ENCODE measurements at regions not wholly inside any gene's neighbourhood (a gene's known extent, or its start where the extent isn't known, plus 50 kb on each side); places are given as distances from the start of the nearest gene placed in this dataset.
"Not testable (repeated sequence)": the region's sequence is repeated elsewhere in the genome, so short reads cannot be mapped to it uniquely, and the experiment has no call there.

DNA sequence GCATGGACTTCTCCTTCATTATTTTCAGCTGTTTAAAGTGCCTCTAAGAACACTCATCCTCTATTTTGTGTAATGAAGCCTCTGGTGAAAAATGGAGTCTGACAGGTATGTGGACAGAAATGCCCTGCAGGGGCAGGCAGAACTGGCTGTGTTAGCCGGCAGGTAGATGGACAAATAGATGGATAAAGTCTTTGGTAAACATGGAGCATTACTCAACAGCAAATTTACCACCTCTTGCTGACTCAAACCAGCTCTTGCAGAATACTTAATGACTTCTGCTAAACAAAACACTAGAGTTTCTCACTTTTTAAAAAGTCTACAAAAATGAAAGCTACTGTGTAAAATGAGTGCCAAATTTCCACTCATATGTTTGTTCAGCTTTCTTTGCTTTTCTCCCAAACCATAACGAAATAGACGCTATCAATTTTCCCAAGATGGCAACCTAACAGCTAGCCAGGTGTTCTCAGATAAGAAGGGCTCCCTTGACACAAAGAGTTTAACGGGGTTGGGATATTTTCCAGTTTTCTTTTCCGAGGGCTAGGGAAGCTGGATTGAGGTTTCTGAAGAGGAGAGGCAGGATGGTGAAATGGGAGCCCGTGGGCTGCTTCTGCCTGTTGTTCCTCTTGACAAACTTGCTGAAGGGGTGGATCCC, 71.9 kb upstream of the HABP2 start:
- Histone ChIP-seq H3K27me3 (ENCODE audit: control insufficient read depth, insufficient read depth, low read length) (no peaks in the 10 kb centered on the region), H3K36me3 (ENCODE audit: control insufficient read depth, insufficient read depth, low read length) (no peaks in the 10 kb centered on the region), H3K9ac (ENCODE audit: low read length) (no peak overlapping the region), H3K4me1 (ENCODE audit: control insufficient read depth, insufficient read depth, low read length) (no peaks in the 10 kb centered on the region), H3K9me3 (ENCODE audit: control insufficient read depth, insufficient read depth, low read depth, low read length) (peaks cover 44% of the 10 kb centered on the region), H3K4me3 (ENCODE audit: low read depth, low read length) (no peak overlapping the region), H3K27ac (ENCODE audit: low read depth, low read length) (no peak overlapping the region)

DNA sequence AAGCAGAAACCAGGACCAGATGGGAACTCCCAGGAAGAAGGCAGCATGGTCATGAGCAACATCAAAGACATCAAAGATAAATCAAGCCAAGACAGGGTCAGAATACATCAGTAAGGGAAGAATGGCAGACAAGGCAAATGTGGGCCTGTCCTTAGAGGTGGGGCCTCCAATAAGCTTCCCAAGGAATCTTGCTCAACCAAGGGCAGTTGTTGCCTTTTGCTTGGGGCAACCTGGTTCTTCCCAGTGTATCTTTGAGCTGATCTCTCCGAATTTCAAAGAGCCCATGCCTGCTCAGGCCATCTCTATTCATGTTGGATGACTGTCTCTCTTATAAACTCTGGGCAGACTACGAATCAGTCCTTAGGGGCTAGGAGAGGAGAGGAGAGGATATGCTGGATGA, 68.4 kb upstream of the HABP2 start:
- Histone ChIP-seq H3K4me3 (ENCODE audit: low read depth, low read length) (no peak overlapping the region), H3K27me3 (ENCODE audit: control insufficient read depth, insufficient read depth, low read length) (no peaks in the 10 kb centered on the region)

DNA sequence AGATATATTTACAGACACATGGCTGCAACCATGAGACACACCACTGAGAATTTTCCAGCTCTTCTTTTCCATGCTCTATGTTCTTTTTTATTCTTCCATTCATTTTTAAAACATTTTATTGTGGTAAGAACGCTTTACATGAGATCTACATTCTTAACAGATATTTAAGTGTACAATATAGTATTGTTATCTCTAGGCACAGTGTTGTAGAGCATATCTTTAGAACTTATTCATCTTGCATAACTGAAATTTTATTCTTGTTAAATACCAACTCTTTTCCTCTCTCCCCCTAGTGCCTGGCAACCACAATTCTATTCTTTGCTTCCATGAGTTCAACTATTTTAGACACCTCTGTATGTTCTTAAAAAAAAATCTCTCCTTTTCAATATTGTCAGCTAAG, 67.1 kb upstream of the HABP2 start:
- H3K27me3 ChIP-seq (ENCODE audit: control insufficient read depth, insufficient read depth, low read length): no peaks in the 10 kb centered on the region
- H3K9me3 ChIP-seq (ENCODE audit: control insufficient read depth, insufficient read depth, low read depth, low read length): peaks cover 17% of the 10 kb centered on the region
- no peak overlapping the region for H3K27ac ChIP-seq (ENCODE audit: low read depth, low read length)
- no peaks in the 10 kb centered on the region for H3K4me1 ChIP-seq (ENCODE audit: control insufficient read depth, insufficient read depth, low read length)
- H3K9ac ChIP-seq (ENCODE audit: low read length): no peak overlapping the region
- no peak overlapping the region for H3K4me3 ChIP-seq (ENCODE audit: low read depth, low read length)
- H3K36me3 ChIP-seq (ENCODE audit: control insufficient read depth, insufficient read depth, low read length): no peaks in the 10 kb centered on the region

More for the DNA sequence above, 68.4 kb upstream of the HABP2 start:
- H3K36me3 ChIP-seq (ENCODE audit: control insufficient read depth, insufficient read depth, low read length): no peaks in the 10 kb centered on the region
- no peak overlapping the region for H3K27ac ChIP-seq (ENCODE audit: low read depth, low read length)
- H3K9ac ChIP-seq (ENCODE audit: low read length): no peak overlapping the region
- no peaks in the 10 kb centered on the region for H3K4me1 ChIP-seq (ENCODE audit: control insufficient read depth, insufficient read depth, low read length)
- H3K9me3 ChIP-seq (ENCODE audit: control insufficient read depth, insufficient read depth, low read depth, low read length): peaks cover 29% of the 10 kb centered on the region

DNA sequence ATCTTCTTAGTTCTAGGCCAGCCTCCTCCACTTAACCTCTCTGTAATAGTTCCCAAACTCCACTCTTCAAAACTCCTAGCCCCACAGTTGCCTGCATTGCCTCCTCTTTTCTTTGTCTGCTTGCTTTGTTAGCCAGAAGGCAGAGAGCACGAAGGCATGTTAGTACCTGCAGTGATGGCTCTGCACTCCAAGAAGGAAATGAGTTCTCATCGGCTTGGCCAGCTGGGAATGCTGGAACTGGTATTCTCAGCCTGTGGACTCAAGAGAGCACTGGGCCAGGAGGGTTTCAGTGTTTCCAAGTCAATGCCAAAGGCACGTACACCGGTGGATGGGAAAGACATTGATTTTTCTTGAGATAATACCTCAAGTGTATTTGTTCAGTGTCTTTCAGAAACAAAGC, 66.3 kb upstream of the HABP2 start:
- Histone ChIP-seq H3K4me3 (ENCODE audit: low read depth, low read length) (no peak overlapping the region), H3K27me3 (ENCODE audit: control insufficient read depth, insufficient read depth, low read length) (peaks cover 4% of the 10 kb centered on the region; the same call in 1 of the 2 replicates), H3K9me3 (ENCODE audit: control insufficient read depth, insufficient read depth, low read depth, low read length) (peaks cover 9% of the 10 kb centered on the region; the same call in 1 of the 2 replicates), H3K9ac (ENCODE audit: low read length) (no peak overlapping the region), H3K36me3 (ENCODE audit: control insufficient read depth, insufficient read depth, low read length) (no peaks in the 10 kb centered on the region), H3K4me1 (ENCODE audit: control insufficient read depth, insufficient read depth, low read length) (no peaks in the 10 kb centered on the region), H3K27ac (ENCODE audit: low read depth, low read length) (no peak overlapping the region)

DNA sequence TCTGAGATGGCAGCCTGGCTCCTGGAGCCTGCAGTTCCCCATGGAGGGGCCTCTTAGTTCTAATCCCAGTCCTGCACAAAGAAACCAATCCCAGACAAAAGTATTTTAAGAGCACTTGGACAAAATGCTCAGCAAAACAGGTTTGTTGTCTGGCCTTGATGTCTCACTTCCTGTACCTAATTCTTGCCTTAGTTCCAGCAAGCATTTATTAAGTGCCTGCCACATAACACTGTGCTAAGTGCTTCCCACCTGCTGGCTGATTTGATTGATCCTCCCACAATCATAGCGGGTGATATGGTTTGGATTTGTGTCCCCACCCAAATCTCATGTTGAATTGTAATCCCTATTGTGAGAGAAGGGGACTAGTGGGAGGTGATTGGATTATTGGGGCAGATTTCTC, 65.7 kb upstream of the HABP2 start:
- Histone ChIP-seq H3K9ac (ENCODE audit: low read length) (no peak overlapping the region), H3K4me1 (ENCODE audit: control insufficient read depth, insufficient read depth, low read length) (no peaks in the 10 kb centered on the region), H3K9me3 (ENCODE audit: control insufficient read depth, insufficient read depth, low read depth, low read length) (0 out of 2 replicates have a peak, but pooled peaks cover 3% of the 10 kb centered on the region), H3K27ac (ENCODE audit: low read depth, low read length) (no peak overlapping the region), H3K4me3 (ENCODE audit: low read depth, low read length) (no peak overlapping the region), H3K36me3 (ENCODE audit: control insufficient read depth, insufficient read depth, low read length) (no peaks in the 10 kb centered on the region), H3K27me3 (ENCODE audit: control insufficient read depth, insufficient read depth, low read length) (peaks cover 8% of the 10 kb centered on the region; the same call in 1 of the 2 replicates)

DNA sequence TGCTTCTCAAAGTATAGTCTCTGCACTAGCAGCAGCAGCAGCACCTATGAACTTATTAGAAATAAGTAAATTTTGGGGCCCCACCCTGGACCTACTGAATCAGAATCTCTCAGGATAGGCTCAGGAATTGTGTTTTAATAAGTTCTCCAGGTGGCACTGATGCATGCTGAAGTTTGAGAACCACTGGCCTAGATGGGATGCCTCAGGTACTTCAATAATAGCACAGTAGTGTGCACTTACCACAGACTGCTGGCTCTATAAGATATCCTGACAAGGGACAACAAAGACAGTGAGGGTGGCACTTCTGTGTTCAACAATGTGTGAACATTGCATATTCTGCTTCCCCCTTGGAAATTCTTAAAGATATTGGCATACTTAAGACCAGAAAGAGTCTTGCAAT, 64.7 kb upstream of the HABP2 start:
- Histone ChIP-seq H3K27ac (ENCODE audit: low read depth, low read length) (no peak overlapping the region), H3K4me1 (ENCODE audit: control insufficient read depth, insufficient read depth, low read length) (no peaks in the 10 kb centered on the region), H3K4me3 (ENCODE audit: low read depth, low read length) (no peak overlapping the region), H3K27me3 (ENCODE audit: control insufficient read depth, insufficient read depth, low read length) (peaks cover 8% of the 10 kb centered on the region; the same call in 1 of the 2 replicates), H3K36me3 (ENCODE audit: control insufficient read depth, insufficient read depth, low read length) (no peaks in the 10 kb centered on the region), H3K9ac (ENCODE audit: low read length) (no peak overlapping the region), H3K9me3 (ENCODE audit: control insufficient read depth, insufficient read depth, low read depth, low read length) (0 out of 2 replicates have a peak, but pooled peaks cover 3% of the 10 kb centered on the region)

DNA sequence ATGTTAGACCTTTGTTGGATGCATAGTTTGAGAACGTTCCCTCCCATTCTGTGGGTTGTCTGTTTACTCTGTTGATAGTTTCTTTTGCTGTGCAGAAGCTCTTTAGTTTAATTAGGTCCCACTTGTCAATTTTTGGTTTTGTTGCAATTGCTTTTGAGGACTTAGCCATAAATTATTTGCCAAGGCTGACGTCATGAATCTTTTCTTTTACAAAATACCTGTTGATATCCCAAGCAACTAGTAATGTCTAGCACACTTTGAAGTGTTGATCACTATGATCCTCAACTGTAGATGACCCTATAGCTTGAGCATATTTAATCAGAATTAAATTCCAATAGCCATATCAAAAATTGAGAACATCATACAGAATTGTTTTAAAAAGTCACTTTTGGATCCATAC, 63.3 kb upstream of the HABP2 start:
- H3K4me3 ChIP-seq (ENCODE audit: low read depth, low read length); H3K36me3 ChIP-seq (ENCODE audit: control insufficient read depth, insufficient read depth, low read length); H3K27me3 ChIP-seq (ENCODE audit: control insufficient read depth, insufficient read depth, low read length); H3K27ac ChIP-seq (ENCODE audit: low read depth, low read length); H3K9ac ChIP-seq (ENCODE audit: low read length); H3K9me3 ChIP-seq (ENCODE audit: control insufficient read depth, insufficient read depth, low read depth, low read length); H3K4me1 ChIP-seq (ENCODE audit: control insufficient read depth, insufficient read depth, low read length): not testable (repeated sequence)

DNA sequence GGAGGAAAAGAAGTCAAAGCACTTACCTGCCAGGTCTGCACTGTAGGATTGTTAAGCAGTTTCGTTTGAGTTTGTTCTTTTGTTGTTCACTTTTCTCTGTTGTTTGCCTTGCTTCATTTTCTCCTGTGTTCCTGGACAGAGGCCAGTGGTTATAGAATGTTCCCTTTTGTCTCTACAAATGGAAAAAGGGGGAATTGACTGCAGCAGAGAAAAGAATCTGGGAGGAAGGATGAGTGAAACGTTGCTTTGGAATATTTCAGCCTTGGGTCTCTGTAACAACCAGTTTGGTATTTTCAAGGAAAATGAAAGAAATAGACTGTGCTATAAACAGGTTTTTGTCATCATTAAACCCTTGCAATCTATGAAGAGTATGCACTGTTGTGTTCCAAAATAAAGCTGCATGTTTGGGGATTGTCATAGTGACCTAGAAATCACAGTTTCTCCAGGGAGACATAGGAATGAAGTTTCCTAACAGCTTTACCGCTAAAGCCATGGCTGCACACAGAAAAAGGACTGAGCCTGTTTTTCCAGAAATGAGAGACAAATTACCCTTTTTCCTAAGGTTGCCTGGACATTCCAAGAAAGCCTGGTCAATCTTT, 60.8 kb upstream of the HABP2 start:
- Histone ChIP-seq H3K4me1 (ENCODE audit: control insufficient read depth, insufficient read depth, low read length) (no peaks in the 10 kb centered on the region), H3K4me3 (ENCODE audit: low read depth, low read length) (no peak overlapping the region), H3K36me3 (ENCODE audit: control insufficient read depth, insufficient read depth, low read length) (no peaks in the 10 kb centered on the region), H3K27me3 (ENCODE audit: control insufficient read depth, insufficient read depth, low read length) (peaks cover 8% of the 10 kb centered on the region; the same call in 1 of the 2 replicates), H3K9me3 (ENCODE audit: control insufficient read depth, insufficient read depth, low read depth, low read length) (no peaks in the 10 kb centered on the region), H3K9ac (ENCODE audit: low read length) (no peak overlapping the region), H3K27ac (ENCODE audit: low read depth, low read length) (no peak overlapping the region)

DNA sequence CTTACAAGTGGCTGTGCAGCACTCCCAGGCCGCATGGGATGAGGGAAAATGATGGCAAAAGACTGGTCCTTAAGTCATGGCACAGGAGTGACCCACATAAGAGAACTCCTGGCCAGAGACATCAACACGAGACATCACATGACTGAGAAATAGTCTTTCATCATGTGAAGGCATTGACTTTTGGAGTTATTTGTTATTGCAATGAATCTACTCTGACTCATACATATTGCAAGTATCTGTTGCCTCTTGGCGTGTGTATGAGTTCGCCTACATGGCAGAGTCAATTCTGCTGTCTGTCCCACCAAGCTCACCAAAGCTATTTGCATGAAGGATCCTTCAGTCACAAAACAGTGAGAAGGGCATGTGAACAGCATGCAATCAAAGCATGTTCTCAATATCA, 59.7 kb upstream of the HABP2 start:
- Histone ChIP-seq H3K4me1 (ENCODE audit: control insufficient read depth, insufficient read depth, low read length) (no peaks in the 10 kb centered on the region), H3K27ac (ENCODE audit: low read depth, low read length) (no peak overlapping the region), H3K9me3 (ENCODE audit: control insufficient read depth, insufficient read depth, low read depth, low read length) (no peaks in the 10 kb centered on the region), H3K4me3 (ENCODE audit: low read depth, low read length) (no peak overlapping the region), H3K9ac (ENCODE audit: low read length) (no peak overlapping the region), H3K36me3 (ENCODE audit: control insufficient read depth, insufficient read depth, low read length) (no peaks in the 10 kb centered on the region), H3K27me3 (ENCODE audit: control insufficient read depth, insufficient read depth, low read length) (peaks cover 8% of the 10 kb centered on the region; the same call in 1 of the 2 replicates)

DNA sequence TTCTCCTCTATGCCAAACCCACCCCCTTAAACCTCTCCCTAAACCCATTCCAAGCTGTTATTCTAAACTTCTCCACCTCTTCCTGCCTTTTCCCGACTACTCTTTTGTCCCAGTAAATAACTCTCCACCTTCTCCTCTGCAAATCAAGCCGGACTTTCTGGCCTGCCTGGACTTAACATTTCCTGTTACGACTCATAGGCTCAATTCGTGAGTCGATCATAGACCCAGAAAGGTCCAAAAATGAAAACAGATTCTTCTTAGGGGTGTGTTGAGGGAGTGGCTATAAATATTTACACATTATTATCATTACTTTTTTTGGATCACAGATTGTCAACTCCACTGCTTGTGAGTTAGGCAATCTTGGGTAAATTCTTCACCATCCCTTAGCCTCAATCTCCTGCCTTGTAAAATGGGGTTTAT, 59.0 kb upstream of the HABP2 start:
- Histone ChIP-seq H3K27ac (ENCODE audit: low read depth, low read length) (no peak overlapping the region), H3K27me3 (ENCODE audit: control insufficient read depth, insufficient read depth, low read length) (peaks cover 8% of the 10 kb centered on the region; the same call in 1 of the 2 replicates)

DNA sequence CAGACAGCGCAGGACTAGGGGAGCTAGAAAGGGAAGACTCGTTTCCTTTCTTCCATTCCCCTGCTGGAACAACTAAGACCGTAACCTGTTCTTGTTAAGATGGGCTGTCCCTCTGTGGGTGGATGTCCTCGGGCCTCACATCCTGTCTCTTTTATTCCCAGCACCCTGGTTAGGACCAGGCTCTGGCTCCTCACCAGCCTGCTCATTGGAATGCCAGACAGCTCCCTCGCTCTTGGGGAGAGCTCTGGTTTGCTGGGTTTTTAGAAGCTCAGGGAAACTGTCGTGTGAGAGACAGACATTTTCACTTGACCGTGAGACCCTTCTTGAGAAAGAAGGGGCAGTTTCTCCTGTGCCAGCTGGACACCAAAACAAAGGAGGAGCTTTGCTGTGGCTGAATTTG, 58.1 kb upstream of the HABP2 start:
- no peaks in the 10 kb centered on the region for H3K36me3 ChIP-seq (ENCODE audit: control insufficient read depth, insufficient read depth, low read length)
- H3K9ac ChIP-seq (ENCODE audit: low read length): no peak overlapping the region
- H3K27me3 ChIP-seq (ENCODE audit: control insufficient read depth, insufficient read depth, low read length): peaks cover 8% of the 10 kb centered on the region; the same call in 1 of the 2 replicates
- no peaks in the 10 kb centered on the region for H3K9me3 ChIP-seq (ENCODE audit: control insufficient read depth, insufficient read depth, low read depth, low read length)
- no peaks in the 10 kb centered on the region for H3K4me1 ChIP-seq (ENCODE audit: control insufficient read depth, insufficient read depth, low read length)
- no peak overlapping the region for H3K4me3 ChIP-seq (ENCODE audit: low read depth, low read length)
- H3K27ac ChIP-seq (ENCODE audit: low read depth, low read length): no peak overlapping the region

More for the DNA sequence above, 59.0 kb upstream of the HABP2 start:
- Histone ChIP-seq H3K9ac (ENCODE audit: low read length) (no peak overlapping the region), H3K4me3 (ENCODE audit: low read depth, low read length) (no peak overlapping the region), H3K4me1 (ENCODE audit: control insufficient read depth, insufficient read depth, low read length) (no peaks in the 10 kb centered on the region), H3K9me3 (ENCODE audit: control insufficient read depth, insufficient read depth, low read depth, low read length) (no peaks in the 10 kb centered on the region), H3K36me3 (ENCODE audit: control insufficient read depth, insufficient read depth, low read length) (no peaks in the 10 kb centered on the region)

Data from HUES6 (cell line).